MM.1S (cell line): ENCODE measurements at regions not wholly inside any gene's neighbourhood (a gene's known extent, or its start where the extent isn't known, plus 50 kb on each side); places are given as distances from the start of the nearest gene placed in this dataset.

ENCODE experiments used
- CTCF ChIP-seq: fragments of 300-600 bp; sonication (generic); IDR thresholded peaks from 2 replicates; pipeline ENCODE4 v1.5.1; 2016; ENCODE audit warnings: antibody characterized with exemption, low read length, mixed read lengths
- EZH2 ChIP-seq: fragments of 300-600 bp; sonication (generic); optimal IDR thresholded peaks from 2 replicates; pipeline ENCODE3; 2017; ENCODE audit warnings: low read depth, mild to moderate bottlenecking, antibody characterized with exemption, low read length, mixed read lengths

GRCh38 chr6:105791179-105791578 is 295.0 kb upstream of the PRDM1 start:
- TF ChIP-seq CTCF (no peak), EZH2 (no peak)
